ENCODE measurements at regions not wholly inside any gene's neighbourhood (a gene's known extent, or its start where the extent isn't known, plus 50 kb on each side); places are given as distances from the start of the nearest gene placed in this dataset.

DNA sequence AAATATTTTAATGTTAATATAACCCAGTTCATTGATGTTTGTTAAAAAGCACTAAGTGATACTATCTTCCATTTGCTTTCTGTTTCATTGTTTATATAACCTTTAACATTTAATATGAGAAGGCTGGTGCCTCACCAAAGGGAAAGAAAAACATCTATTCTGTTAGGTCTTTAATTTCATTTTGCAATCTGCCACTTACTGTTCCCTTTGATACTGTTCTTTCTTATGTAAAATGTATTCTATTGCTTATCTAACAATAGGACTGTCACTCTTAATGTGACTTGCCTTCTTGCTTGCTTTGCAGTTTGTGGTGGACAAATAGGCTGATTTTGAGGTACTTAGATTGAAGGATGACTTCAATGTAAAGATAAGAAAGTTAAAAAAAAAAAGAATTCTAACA is 1666.1 kb upstream of the DDX18 start:
- Histone ChIP-seq H3K4me1 (no peaks in the 10 kb centered on the region), H3K27me3 (no peaks in the 10 kb centered on the region), H3K27ac (no peak overlapping the region), H3K4me3 (no peak overlapping the region), H3K36me3 (no peaks in the 10 kb centered on the region), H3K9me3 (no peaks in the 10 kb centered on the region)
- in situ Hi-C loops (cut with MboI; ENCODE audit: low sequenced_read_pairs in 4 of 4), result no loop called here
- intact Hi-C loops (cut with DNase I; ENCODE audit: low total_unique reads), result no loop called here
- DNase-seq, result no peak
- TF ChIP-seq, protein P1, sequence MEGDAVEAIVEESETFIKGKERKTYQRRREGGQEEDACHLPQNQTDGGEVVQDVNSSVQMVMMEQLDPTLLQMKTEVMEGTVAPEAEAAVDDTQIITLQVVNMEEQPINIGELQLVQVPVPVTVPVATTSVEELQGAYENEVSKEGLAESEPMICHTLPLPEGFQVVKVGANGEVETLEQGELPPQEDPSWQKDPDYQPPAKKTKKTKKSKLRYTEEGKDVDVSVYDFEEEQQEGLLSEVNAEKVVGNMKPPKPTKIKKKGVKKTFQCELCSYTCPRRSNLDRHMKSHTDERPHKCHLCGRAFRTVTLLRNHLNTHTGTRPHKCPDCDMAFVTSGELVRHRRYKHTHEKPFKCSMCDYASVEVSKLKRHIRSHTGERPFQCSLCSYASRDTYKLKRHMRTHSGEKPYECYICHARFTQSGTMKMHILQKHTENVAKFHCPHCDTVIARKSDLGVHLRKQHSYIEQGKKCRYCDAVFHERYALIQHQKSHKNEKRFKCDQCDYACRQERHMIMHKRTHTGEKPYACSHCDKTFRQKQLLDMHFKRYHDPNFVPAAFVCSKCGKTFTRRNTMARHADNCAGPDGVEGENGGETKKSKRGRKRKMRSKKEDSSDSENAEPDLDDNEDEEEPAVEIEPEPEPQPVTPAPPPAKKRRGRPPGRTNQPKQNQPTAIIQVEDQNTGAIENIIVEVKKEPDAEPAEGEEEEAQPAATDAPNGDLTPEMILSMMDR (IDR thresholded peaks at IDR 0.05 in 4 of 5, conservative IDR thresholded peaks at IDR 0.05 in 1 of 5), result no peak
- no peak for TF ChIP-seq POLR2A (IDR thresholded peaks at IDR 0.05)
- ATAC-seq, result no peak

DNA sequence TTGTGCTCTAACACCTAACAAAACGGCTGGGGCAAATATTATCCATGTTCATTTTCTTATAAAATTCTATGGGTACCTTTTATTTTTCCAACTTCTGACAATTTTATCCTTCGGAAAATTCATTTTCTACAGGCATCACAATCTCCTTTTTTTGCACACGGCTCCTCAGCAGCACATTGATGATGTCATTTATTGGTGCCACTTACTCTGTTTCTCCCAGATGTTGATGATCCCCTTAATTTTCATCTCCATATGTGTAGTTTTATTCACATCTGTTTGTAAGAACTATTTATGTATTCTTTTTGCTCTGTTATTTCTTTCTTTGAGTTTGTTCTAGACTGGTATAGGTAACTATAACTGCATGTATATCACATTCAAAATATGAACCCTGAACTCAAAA is 1660.8 kb upstream of the DDX18 start:
- Histone ChIP-seq H3K9me3 (no peaks in the 10 kb centered on the region), H3K36me3 (no peaks in the 10 kb centered on the region), H3K4me3 (no peak overlapping the region), H3K4me1 (no peaks in the 10 kb centered on the region), H3K27me3 (no peaks in the 10 kb centered on the region), H3K27ac (no peak overlapping the region)
- TF ChIP-seq, protein P1 (IDR thresholded peaks at IDR 0.05 in 4 of 5, conservative IDR thresholded peaks at IDR 0.05 in 1 of 5), result no peak
- TF ChIP-seq POLR2A (IDR thresholded peaks at IDR 0.05), result no peak
- in situ Hi-C loops (cut with MboI; ENCODE audit: low sequenced_read_pairs in 4 of 4) (no loop called here), intact Hi-C loops (cut with DNase I; ENCODE audit: low total_unique reads) (no loop called here)
- DNase-seq (no peak), ATAC-seq (no peak)

DNA sequence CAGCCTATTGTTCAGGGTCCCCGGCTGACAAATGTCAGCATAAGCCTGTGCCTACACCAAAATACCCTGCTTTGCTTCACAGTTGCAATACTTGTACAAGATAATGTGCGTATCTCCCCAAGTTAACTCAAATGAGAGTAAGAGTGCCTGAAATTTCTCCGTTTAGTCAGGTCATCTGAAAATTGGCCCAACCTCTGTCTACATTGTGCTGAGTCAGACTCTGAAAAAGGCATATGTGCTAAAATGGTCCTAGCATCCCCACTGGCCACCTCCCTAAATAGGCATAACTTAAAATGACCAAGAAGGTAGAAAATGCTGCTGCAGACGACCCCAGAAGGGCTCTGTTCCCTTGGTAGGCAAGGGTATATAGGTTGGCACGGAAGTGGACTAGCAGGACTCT is 1653.8 kb upstream of the DDX18 start:
- H3K27ac ChIP-seq, result no peak overlapping the region
- DNase-seq, result no peak
- intact Hi-C loops (cut with DNase I; ENCODE audit: low total_unique reads), result no loop called here
- in situ Hi-C loops (cut with MboI; ENCODE audit: low sequenced_read_pairs in 4 of 4), result no loop called here
- H3K4me3 ChIP-seq, result no peak overlapping the region
- H3K27me3 ChIP-seq, result no peaks in the 10 kb centered on the region
- no peaks in the 10 kb centered on the region for H3K9me3 ChIP-seq
- no peaks in the 10 kb centered on the region for H3K4me1 ChIP-seq
- TF ChIP-seq POLR2A (IDR thresholded peaks at IDR 0.05), result no peak
- TF ChIP-seq, protein P1 (IDR thresholded peaks at IDR 0.05 in 4 of 5, conservative IDR thresholded peaks at IDR 0.05 in 1 of 5), result no peak
- no peak for ATAC-seq
- no peaks in the 10 kb centered on the region for H3K36me3 ChIP-seq

DNA sequence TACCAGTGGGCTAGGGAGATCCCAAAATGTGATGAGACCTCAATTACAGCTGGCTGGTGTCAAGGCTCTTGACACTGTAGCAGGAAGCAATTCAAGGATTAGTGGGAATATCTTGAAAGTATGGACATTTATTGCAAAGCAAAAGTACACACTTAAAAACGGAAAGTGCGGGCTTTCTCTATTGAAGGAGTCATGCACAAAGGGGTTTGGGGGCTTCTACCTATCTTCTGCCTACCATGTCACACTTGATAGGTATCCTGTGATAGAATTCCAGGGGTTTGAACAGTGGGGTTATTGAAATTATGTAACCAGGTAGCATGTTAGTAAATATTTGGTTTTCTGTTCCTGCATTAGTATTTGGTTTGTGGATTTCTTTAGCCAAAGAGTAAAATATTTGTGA is 1652.1 kb upstream of the DDX18 start:
- no peak overlapping the region for H3K4me3 ChIP-seq
- TF ChIP-seq POLR2A (IDR thresholded peaks at IDR 0.05), result no peak
- TF ChIP-seq, protein P1 (IDR thresholded peaks at IDR 0.05 in 4 of 5, conservative IDR thresholded peaks at IDR 0.05 in 1 of 5), result no peak
- in situ Hi-C loops (cut with MboI; ENCODE audit: low sequenced_read_pairs in 4 of 4), result no loop called here
- intact Hi-C loops (cut with DNase I; ENCODE audit: low total_unique reads), result no loop called here
- H3K27ac ChIP-seq, result no peak overlapping the region
- no peaks in the 10 kb centered on the region for H3K36me3 ChIP-seq
- ATAC-seq, result no peak
- DNase-seq, result no peak
- H3K4me1 ChIP-seq, result no peaks in the 10 kb centered on the region
- no peaks in the 10 kb centered on the region for H3K9me3 ChIP-seq
- H3K27me3 ChIP-seq, result no peaks in the 10 kb centered on the region

DNA sequence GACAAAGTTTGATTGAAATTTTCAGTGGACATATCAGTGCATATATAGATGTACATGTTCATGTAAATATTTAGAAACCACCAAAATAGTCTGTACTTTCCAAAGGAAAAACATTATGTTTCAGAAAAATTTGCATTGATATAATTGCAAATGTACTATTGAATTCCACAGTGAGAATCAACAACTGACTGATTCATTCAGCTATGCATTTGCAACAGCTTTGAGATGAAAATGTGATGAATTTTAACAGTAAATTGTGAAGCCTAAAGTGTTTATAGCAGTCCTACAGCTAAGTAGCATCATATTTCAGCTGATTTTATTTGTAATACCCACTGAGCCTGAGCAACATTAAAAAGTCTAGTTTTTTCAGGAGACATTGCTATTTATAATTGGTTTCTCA is 1647.4 kb upstream of the DDX18 start:
- ATAC-seq (no peak), DNase-seq (no peak)
- Histone ChIP-seq H3K4me3 (no peak overlapping the region), H3K27ac (no peak overlapping the region), H3K27me3 (no peaks in the 10 kb centered on the region), H3K9me3 (no peaks in the 10 kb centered on the region), H3K4me1 (no peaks in the 10 kb centered on the region), H3K36me3 (no peaks in the 10 kb centered on the region)
- intact Hi-C loops (cut with DNase I; ENCODE audit: low total_unique reads), result no loop called here
- no peak for TF ChIP-seq POLR2A (IDR thresholded peaks at IDR 0.05)
- TF ChIP-seq, protein P1 (IDR thresholded peaks at IDR 0.05 in 4 of 5, conservative IDR thresholded peaks at IDR 0.05 in 1 of 5), result no peak
- in situ Hi-C loops (cut with MboI; ENCODE audit: low sequenced_read_pairs in 4 of 4), result no loop called here
